Common myeloid progenitor, CD34-positive (primary cell): ENCODE measurements at regions not wholly inside any gene's neighbourhood (a gene's known extent, or its start where the extent isn't known, plus 50 kb on each side); places are given as distances from the start of the nearest gene placed in this dataset.
"Not testable (repeated sequence)": the region's sequence is repeated elsewhere in the genome, so short reads cannot be mapped to it uniquely, and the experiment has no call there.

Experiments
- CTCF ChIA-PET: fragments of 350-600 bp; sonication (Branson Sonifier 250); formaldehyde crosslinking; loops from one replicate; lab custom pipeline; 2021; ENCODE audit warnings: antibody characterized with exemption; lab: Charles Lee
- POLR2A ChIA-PET: fragments of 350-600 bp; sonication (Branson Sonifier 250); formaldehyde crosslinking; loops from one replicate; lab custom pipeline; 2021; ENCODE audit warnings: antibody characterized with exemption; lab: Charles Lee
- DNase-seq, 3 donors: peaks; one replicate each; pipeline versions ENCODE4 v3.0.0 to v3.0.0-alpha.2; 2013
- H3K27ac ChIP-seq, 2 experiments: 1 replicate in 1 of 2; 2 replicates in 1 of 2; pipeline ENCODE4 v1.7.0; 2013; ENCODE audit warnings: inconsistent platforms in 2 of 2, low read length in 2 of 2, mild to moderate bottlenecking in 2 of 2, low read depth in 1 of 2, moderate library complexity in 1 of 2; ENCODE audit not compliant: severe bottlenecking in 2 of 2, insufficient read depth in 1 of 2, poor library complexity in 1 of 2
- H3K27me3 ChIP-seq, 5 experiments: replicated peaks in 2 of 5; 1 replicate in 3 of 5; 2 replicates in 2 of 5; pipeline versions ENCODE4 v1.6.1 to v1.7.0; 2013; ENCODE audit warnings: low read length in 4 of 5, mild to moderate bottlenecking in 2 of 5, moderate library complexity in 2 of 5, inconsistent platforms in 1 of 5; ENCODE audit not compliant: insufficient read depth in 5 of 5, control insufficient read depth in 4 of 5
- H3K36me3 ChIP-seq, 4 experiments: 1 replicate in 2 of 4; 2 replicates in 2 of 4; pipeline versions ENCODE4 v1.6.1 to v1.7.0; 2013; ENCODE audit warnings: low read length in 3 of 4, control low read depth in 1 of 4, mild to moderate bottlenecking in 1 of 4; ENCODE audit not compliant: control insufficient read depth in 4 of 4, insufficient read depth in 4 of 4
- H3K4me1 ChIP-seq, 4 experiments: 1 replicate in 3 of 4; 2 replicates in 1 of 4; pipeline versions ENCODE4 v1.6.1 to v1.7.1; 2013; ENCODE audit warnings: low read length in 3 of 4, mild to moderate bottlenecking in 3 of 4, control low read depth in 1 of 4, inconsistent platforms in 1 of 4, moderate library complexity in 1 of 4; ENCODE audit not compliant: control insufficient read depth in 4 of 4, insufficient read depth in 4 of 4; ENCODE audit errors: control extremely low read depth in 1 of 4
- H3K4me3 ChIP-seq, 7 experiments: 1 replicate in 4 of 7; 2 replicates in 3 of 7; pipeline versions ENCODE4 v1.5.1 to v1.7.0; 2013; ENCODE audit warnings: mild to moderate bottlenecking in 7 of 7, low read length in 6 of 7, moderate library complexity in 6 of 7, inconsistent platforms in 2 of 7, low read depth in 2 of 7, control low read depth in 1 of 7; ENCODE audit not compliant: insufficient read depth in 4 of 7, control insufficient read depth in 1 of 7; ENCODE audit errors: extremely low read depth in 1 of 7
- H3K9me3 ChIP-seq, 5 experiments: 1 replicate in 4 of 5; 2 replicates in 1 of 5; pipeline versions ENCODE4 v1.6.1 to v1.7.1; 2013; ENCODE audit warnings: low read length in 4 of 5, mild to moderate bottlenecking in 2 of 5, inconsistent platforms in 1 of 5, low read depth in 1 of 5, moderate library complexity in 1 of 5; ENCODE audit not compliant: control insufficient read depth in 4 of 5, insufficient read depth in 2 of 5; ENCODE audit errors: control extremely low read depth in 1 of 5
- whole genome bisulfite sequencing: methylation state at CpG from one replicate; pipeline ENCODE4 v1.1.5; 2013; ENCODE audit not compliant: insufficient coverage; 5-methylcytosine and 5-hydroxymethylcytosine counted together

GRCh38 chr13:56735537-56735942 lies 405.2 kb upstream of the PRR20A start:
- Histone ChIP-seq H3K4me3 (no peak overlapping the region), H3K4me1 (no peaks in the 10 kb centered on the region), H3K36me3 (no peaks in the 10 kb centered on the region), H3K27ac (no peak overlapping the region), H3K9me3 (no peaks in the 10 kb centered on the region), H3K27me3 (no peaks in the 10 kb centered on the region)
- DNase-seq, result no peak
- CTCF ChIA-PET, result no interaction called here
- POLR2A ChIA-PET, result no interaction called here
- WGBS, result 96% methylated on average over 33 of the region's 35 CpGs

- Histone ChIP-seq H3K27ac (no peak overlapping the region), H3K27me3 (no peaks in the 10 kb centered on the region), H3K9me3 (no peaks in the 10 kb centered on the region), H3K4me1 (no peaks in the 10 kb centered on the region), H3K4me3 (no peak overlapping the region), H3K36me3 (no peaks in the 10 kb centered on the region)
- 92% methylated on average over 1 of the region's 1 CpG for WGBS
- POLR2A ChIA-PET, result no interaction called here
- no peak for DNase-seq
- CTCF ChIA-PET, result no interaction called here
Measured at GRCh38 chr13:56736966-56737365, 403.8 kb upstream of the PRR20A start.

GRCh38 chr13:56752636-56753035 lies 388.1 kb upstream of the PRR20A start:
- DNase-seq, result no peak
- WGBS, result no CpG with 5 or more reads among the region's 1 CpG
- Histone ChIP-seq H3K27me3 (no peaks in the 10 kb centered on the region), H3K36me3 (no peaks in the 10 kb centered on the region), H3K9me3 (no peaks in the 10 kb centered on the region), H3K4me1 (no peaks in the 10 kb centered on the region), H3K4me3 (no peak overlapping the region), H3K27ac (no peak overlapping the region)
- POLR2A ChIA-PET, result no interaction called here
- CTCF ChIA-PET, result no interaction called here

GRCh38 chr13:56755181-56755935 lies 385.4 kb upstream of the PRR20A start:
- WGBS, result 97% methylated on average over 3 of the region's 3 CpGs
- ChIA-PET POLR2A (no interaction called here), CTCF (no interaction called here)
- Histone ChIP-seq H3K4me1 (no peaks in the 10 kb centered on the region), H3K9me3 (peaks cover 0 to 2% (median 0%) of the 10 kb centered on the region in 5 experiments), H3K4me3 (no peak overlapping the region), H3K27me3 (no peaks in the 10 kb centered on the region), H3K27ac (no peak overlapping the region), H3K36me3 (no peaks in the 10 kb centered on the region)
- DNase-seq, result no peak

GRCh38 chr13:56763333-56763732 lies 377.4 kb upstream of the PRR20A start:
- H3K9me3 ChIP-seq, DNase-seq, H3K27me3 ChIP-seq, H3K36me3 ChIP-seq, H3K4me3 ChIP-seq, POLR2A ChIA-PET, H3K27ac ChIP-seq, CTCF ChIA-PET, H3K4me1 ChIP-seq: not testable (repeated sequence)
- 86% methylated on average over 1 of the region's 1 CpG for WGBS

GRCh38 chr13:56773148-56773547 lies 367.6 kb upstream of the PRR20A start:
- CTCF ChIA-PET, result no interaction called here
- POLR2A ChIA-PET, result no interaction called here
- Histone ChIP-seq H3K36me3 (no peaks in the 10 kb centered on the region), H3K4me1 (no peaks in the 10 kb centered on the region), H3K27ac (no peak overlapping the region), H3K9me3 (no peaks in the 10 kb centered on the region), H3K4me3 (no peak overlapping the region), H3K27me3 (no peaks in the 10 kb centered on the region)
- no peak for DNase-seq
- 81% methylated on average over 4 of the region's 4 CpGs for WGBS

- no peak for DNase-seq
- ChIA-PET CTCF (no interaction called here), POLR2A (no interaction called here)
- Histone ChIP-seq H3K4me3 (no peak overlapping the region), H3K27me3 (no peaks in the 10 kb centered on the region), H3K36me3 (no peaks in the 10 kb centered on the region), H3K9me3 (no peaks in the 10 kb centered on the region), H3K4me1 (no peaks in the 10 kb centered on the region), H3K27ac (no peak overlapping the region)
- WGBS, result no CpG with 5 or more reads among the region's 2 CpGs
Measured at GRCh38 chr13:56789527-56789926, 351.2 kb upstream of the PRR20A start.
